Spleen (tissue), 11 donors: ENCODE measurements at regions not wholly inside any gene's neighbourhood (a gene's known extent, or its start where the extent isn't known, plus 50 kb on each side); places are given as distances from the start of the nearest gene placed in this dataset.

Source experiments
- DNase-seq: peaks from one replicate; pipeline ENCODE4 v3.0.0-alpha.2; 2020
- H3K27ac ChIP-seq, 8 donors: fragments of 200-600 bp; sonication (generic) in 7 of 8; 1 replicate in 4 of 8; 2 replicates in 4 of 8; pipeline versions ENCODE4 v1.5.0 to v1.8.0; 2016 to 2021; ENCODE audit warnings: inconsistent platforms in 4 of 8, mild to moderate bottlenecking in 4 of 8, moderate library complexity in 1 of 8
- H3K27me3 ChIP-seq, 7 donors: fragments of 200-600 bp; sonication (generic) in 6 of 7; replicated peaks in 1 of 7; 1 replicate in 4 of 7; 2 replicates in 3 of 7; pipeline versions ENCODE4 v1.5.0 to v1.8.0; 2016 to 2021; ENCODE audit warnings: inconsistent platforms in 3 of 7, mild to moderate bottlenecking in 1 of 7
- H3K36me3 ChIP-seq, 6 donors: fragments of 200-600 bp; sonication (generic) in 5 of 6; 1 replicate in 4 of 6; 2 replicates in 2 of 6; pipeline versions ENCODE4 v1.5.0 to v1.8.0; 2016 to 2021; ENCODE audit warnings: inconsistent platforms in 2 of 6
- H3K4me1 ChIP-seq, 6 donors: fragments of 200-600 bp; sonication (generic) in 5 of 6; 1 replicate in 3 of 6; 2 replicates in 3 of 6; pipeline versions ENCODE4 v1.5.0 to v1.8.0; 2016 to 2021; ENCODE audit warnings: inconsistent platforms in 3 of 6
- H3K4me3 ChIP-seq, 8 donors: fragments of 200-600 bp; sonication (generic) in 7 of 8; 1 replicate in 4 of 8; 2 replicates in 4 of 8; pipeline versions ENCODE4 v1.5.0 to v1.8.0; 2016 to 2021; ENCODE audit warnings: inconsistent platforms in 4 of 8, mild to moderate bottlenecking in 4 of 8, moderate library complexity in 2 of 8
- H3K9me3 ChIP-seq, 8 donors: fragments of 200-600 bp; sonication (generic) in 7 of 8; 1 replicate in 4 of 8; 2 replicates in 4 of 8; pipeline versions ENCODE4 v1.5.0 to v1.8.0; 2016 to 2021; ENCODE audit warnings: inconsistent platforms in 4 of 8
- POLR2A ChIP-seq, 3 donors: fragments of 450-650 bp; IDR thresholded peaks; one replicate each; pipeline ENCODE4 v1.5.1; 2017; ENCODE audit warnings: antibody characterized with exemption in 3 of 3, mild to moderate bottlenecking in 1 of 3
- POLR2AphosphoS5 ChIP-seq, 3 donors: sonication (generic); formaldehyde crosslinking; IDR thresholded peaks; one replicate each; pipeline ENCODE4 v1.5.1; 2017; ENCODE audit warnings: antibody characterized with exemption in 3 of 3
- WGBS, 5 donors: extraction: QIAGEN DNeasy Blood & Tissue Kit in 3 of 5; methylation state at CpG; one replicate each; pipeline versions ENCODE4 v1.1.5 to v1.1.7; 2013 to 2018; 5-methylcytosine and 5-hydroxymethylcytosine counted together
- intact Hi-C: fragments of 100-400 bp; cut with DNase I; formaldehyde crosslinking; loops from one replicate; pipeline ENCODE4 v1.15.0; 2023; ENCODE audit warnings: low total_unique reads
- TF ChIP-seq, protein P1 (sequence below), 11 experiments: fragments of 200-600 bp in 7 of 11; fragments of 450-650 bp in 4 of 11; sonication (generic) in 4 of 11; IDR thresholded peaks in 8 of 11; conservative IDR thresholded peaks in 3 of 11; 1 replicate in 7 of 11; 2 replicates in 4 of 11; pipeline versions ENCODE4 v1.4.0 to v1.8.0; 2016 to 2021; ENCODE audit warnings: antibody characterized with exemption in 11 of 11, inconsistent platforms in 4 of 11, mild to moderate bottlenecking in 1 of 11
- donor health status: healthy with polysubstance abuse.
- donor health status: DM: no; HTN: no; CAD: no; lungs with moderate emphysema.
- donor health status: DM: no; HTN: no; CAD: no.
- donor health status: Bipolar disorder and iron deficiency.
- donor health status: healthy.
- donor health status: DM: no; HTN: no; CAD: no.
- donor health status: DM: yes; HTN: yes; CAD: no.

DNA sequence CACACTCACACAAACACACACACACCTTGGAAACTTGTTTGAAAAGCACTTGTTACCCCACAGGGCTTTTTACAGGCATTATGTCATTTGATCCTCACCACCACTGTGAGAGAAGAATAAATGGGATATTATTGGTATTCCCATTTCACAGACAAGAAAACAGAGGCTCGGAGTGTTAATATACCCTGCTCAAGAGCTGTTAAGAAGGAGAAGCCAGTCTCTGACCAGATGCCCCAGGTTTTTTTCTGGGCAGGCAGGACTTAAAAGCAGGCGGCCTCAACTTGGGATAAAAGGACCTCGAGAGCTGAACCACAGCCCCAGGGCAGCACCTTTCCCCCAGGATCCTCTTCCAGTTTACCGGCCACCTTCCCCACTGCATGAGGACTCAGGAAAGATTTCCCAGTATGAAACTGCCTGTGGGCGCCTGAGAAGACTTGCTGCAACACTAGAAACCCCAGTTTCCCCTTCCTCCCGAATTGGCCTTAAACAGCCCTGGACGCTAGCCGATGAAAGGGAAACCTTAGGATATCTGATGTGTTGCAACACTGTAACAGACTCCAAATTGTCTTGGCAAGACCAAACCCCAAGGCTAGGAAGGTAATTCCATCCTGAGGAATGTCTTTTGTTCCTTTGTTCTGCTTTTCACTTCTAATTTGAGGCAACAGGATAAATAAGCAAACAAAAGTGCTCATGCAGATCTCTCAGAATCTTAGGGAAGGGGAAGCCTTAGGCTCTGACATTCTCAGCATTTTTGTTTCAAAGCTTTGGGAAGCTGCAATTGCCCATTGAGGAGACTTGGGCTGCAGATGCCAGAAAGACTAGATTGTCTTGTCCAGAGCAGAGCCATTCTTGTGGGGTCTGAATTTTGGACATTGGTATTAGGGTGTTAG lies 173.5 kb downstream of the TRIM29 start:
- Histone ChIP-seq H3K27ac (no peak overlapping the region), H3K27me3 (peaks cover 0 to 28% (median 0%) of the 10 kb centered on the region in 7 donors), H3K36me3 (no peaks in the 10 kb centered on the region), H3K9me3 (no peaks in the 10 kb centered on the region), H3K4me3 (no peak overlapping the region), H3K4me1 (no peaks in the 10 kb centered on the region)
- DNase-seq = no peak
- intact Hi-C loops = no loop called here
- TF ChIP-seq, protein P1, sequence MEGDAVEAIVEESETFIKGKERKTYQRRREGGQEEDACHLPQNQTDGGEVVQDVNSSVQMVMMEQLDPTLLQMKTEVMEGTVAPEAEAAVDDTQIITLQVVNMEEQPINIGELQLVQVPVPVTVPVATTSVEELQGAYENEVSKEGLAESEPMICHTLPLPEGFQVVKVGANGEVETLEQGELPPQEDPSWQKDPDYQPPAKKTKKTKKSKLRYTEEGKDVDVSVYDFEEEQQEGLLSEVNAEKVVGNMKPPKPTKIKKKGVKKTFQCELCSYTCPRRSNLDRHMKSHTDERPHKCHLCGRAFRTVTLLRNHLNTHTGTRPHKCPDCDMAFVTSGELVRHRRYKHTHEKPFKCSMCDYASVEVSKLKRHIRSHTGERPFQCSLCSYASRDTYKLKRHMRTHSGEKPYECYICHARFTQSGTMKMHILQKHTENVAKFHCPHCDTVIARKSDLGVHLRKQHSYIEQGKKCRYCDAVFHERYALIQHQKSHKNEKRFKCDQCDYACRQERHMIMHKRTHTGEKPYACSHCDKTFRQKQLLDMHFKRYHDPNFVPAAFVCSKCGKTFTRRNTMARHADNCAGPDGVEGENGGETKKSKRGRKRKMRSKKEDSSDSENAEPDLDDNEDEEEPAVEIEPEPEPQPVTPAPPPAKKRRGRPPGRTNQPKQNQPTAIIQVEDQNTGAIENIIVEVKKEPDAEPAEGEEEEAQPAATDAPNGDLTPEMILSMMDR (IDR thresholded peaks at IDR 0.05 in 8 of 11, conservative IDR thresholded peaks at IDR 0.05 in 3 of 11) = no peak
- TF ChIP-seq POLR2A (IDR thresholded peaks at IDR 0.05) (no peak), POLR2AphosphoS5 (IDR thresholded peaks at IDR 0.05) (no peak)
- WGBS, 5 donors = 43 to 59% (median 53%) methylated on average over 8 of the region's 8 CpGs

DNA sequence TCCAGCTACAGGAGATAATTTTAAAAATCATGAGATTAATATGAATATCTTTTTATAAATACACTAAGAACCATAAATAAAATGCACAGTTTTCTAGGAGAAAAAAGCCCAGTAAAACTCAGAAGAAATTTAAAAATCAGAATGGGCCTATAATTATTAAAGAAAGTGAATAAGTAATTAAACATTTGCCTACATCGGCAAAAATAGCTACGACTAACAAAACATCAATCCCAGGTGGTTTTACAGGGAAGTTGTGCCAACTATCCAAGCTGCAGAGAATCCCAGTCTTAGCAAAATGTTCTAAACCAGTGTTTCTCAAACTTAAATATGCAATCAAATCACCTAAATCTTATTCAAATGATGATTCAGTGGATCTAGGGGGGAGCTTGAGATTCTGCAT lies 180.0 kb downstream of the TRIM29 start:
- no peak overlapping the region for H3K4me3 ChIP-seq
- no peak for DNase-seq
- no peaks in the 10 kb centered on the region for H3K9me3 ChIP-seq
- H3K4me1 ChIP-seq = no peaks in the 10 kb centered on the region
- no peak for TF ChIP-seq POLR2A (IDR thresholded peaks at IDR 0.05)
- TF ChIP-seq POLR2AphosphoS5 (IDR thresholded peaks at IDR 0.05) = no peak
- TF ChIP-seq, protein P1 (IDR thresholded peaks at IDR 0.05 in 8 of 11, conservative IDR thresholded peaks at IDR 0.05 in 3 of 11) = no peak
- H3K27me3 ChIP-seq = peaks cover 0 to 6% (median 0%) of the 10 kb centered on the region in 7 donors
- intact Hi-C loops = no loop called here
- no peak overlapping the region for H3K27ac ChIP-seq
- H3K36me3 ChIP-seq = no peaks in the 10 kb centered on the region
- WGBS, 5 donors = 76 to 90% (median 85%) methylated on average over 2 of the region's 2 CpGs

DNA sequence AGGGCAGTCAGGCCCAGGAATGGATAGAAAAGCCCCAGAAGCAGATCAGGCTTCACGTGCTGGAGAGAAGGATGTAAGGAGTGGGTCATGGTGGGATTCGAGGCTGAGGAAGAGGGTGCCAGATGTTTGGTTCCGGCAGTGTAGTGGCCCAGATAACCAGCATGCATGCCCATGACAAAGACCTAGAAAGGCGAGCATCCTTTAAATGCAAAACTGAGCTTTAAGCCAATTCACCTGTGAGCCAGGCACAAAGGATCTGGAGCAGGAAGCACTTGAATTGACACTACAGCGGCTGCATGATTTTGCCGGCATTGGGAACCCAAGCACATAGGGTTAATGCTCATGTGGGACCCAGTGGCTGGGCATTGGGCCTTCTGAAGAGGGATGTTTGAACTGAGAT lies 185.5 kb downstream of the TRIM29 start:
- Histone ChIP-seq H3K36me3 (no peaks in the 10 kb centered on the region), H3K27me3 (peaks cover 0 to 32% (median 0%) of the 10 kb centered on the region in 7 donors), H3K4me1 (no peaks in the 10 kb centered on the region), H3K27ac (no peak overlapping the region), H3K9me3 (no peaks in the 10 kb centered on the region), H3K4me3 (no peak overlapping the region)
- 66 to 79% (median 73%) methylated on average over 6 of the region's 6 CpGs for WGBS, 5 donors
- DNase-seq = no peak
- intact Hi-C loops = no loop called here
- TF ChIP-seq POLR2A (IDR thresholded peaks at IDR 0.05) = no peak
- TF ChIP-seq, protein P1 (IDR thresholded peaks at IDR 0.05 in 8 of 11, conservative IDR thresholded peaks at IDR 0.05 in 3 of 11) = no peak

DNA sequence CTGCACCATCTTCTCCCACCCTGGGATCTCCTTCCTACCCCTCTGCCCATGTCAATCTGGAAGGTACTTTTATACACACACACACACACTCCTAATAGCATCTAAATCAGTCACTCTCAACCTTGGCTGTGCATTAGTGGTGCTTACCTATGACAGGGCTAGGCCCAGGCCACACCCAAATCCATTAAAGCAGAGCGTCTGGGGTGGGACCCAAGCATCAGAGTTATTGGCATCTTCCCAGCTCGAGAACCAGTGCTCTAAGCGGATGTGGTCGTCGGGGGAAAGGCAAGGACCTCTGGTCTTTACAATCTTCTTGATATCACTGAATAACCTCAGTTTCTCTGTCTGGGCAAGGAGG lies 194.6 kb downstream of the TRIM29 start:
- WGBS, 5 donors = 57 to 86% (median 78%) methylated on average over 4 to 5 of the region's 5 CpGs
- intact Hi-C loops = no loop called here
- Histone ChIP-seq H3K27me3 (peaks cover 0 to 55% (median 0%) of the 10 kb centered on the region in 7 donors), H3K9me3 (no peaks in the 10 kb centered on the region), H3K4me1 (no peaks in the 10 kb centered on the region), H3K27ac (no peak overlapping the region), H3K36me3 (no peaks in the 10 kb centered on the region), H3K4me3 (no peak overlapping the region)
- TF ChIP-seq POLR2A (IDR thresholded peaks at IDR 0.05) (no peak), POLR2AphosphoS5 (IDR thresholded peaks at IDR 0.05) (no peak)
- TF ChIP-seq, protein P1 (IDR thresholded peaks at IDR 0.05 in 8 of 11, conservative IDR thresholded peaks at IDR 0.05 in 3 of 11) = no peak
- DNase-seq = no peak
